ENCODE measurements at regions not wholly inside any gene's neighbourhood (a gene's known extent, or its start where the extent isn't known, plus 50 kb on each side); places are given as distances from the start of the nearest gene placed in this dataset.

DNA sequence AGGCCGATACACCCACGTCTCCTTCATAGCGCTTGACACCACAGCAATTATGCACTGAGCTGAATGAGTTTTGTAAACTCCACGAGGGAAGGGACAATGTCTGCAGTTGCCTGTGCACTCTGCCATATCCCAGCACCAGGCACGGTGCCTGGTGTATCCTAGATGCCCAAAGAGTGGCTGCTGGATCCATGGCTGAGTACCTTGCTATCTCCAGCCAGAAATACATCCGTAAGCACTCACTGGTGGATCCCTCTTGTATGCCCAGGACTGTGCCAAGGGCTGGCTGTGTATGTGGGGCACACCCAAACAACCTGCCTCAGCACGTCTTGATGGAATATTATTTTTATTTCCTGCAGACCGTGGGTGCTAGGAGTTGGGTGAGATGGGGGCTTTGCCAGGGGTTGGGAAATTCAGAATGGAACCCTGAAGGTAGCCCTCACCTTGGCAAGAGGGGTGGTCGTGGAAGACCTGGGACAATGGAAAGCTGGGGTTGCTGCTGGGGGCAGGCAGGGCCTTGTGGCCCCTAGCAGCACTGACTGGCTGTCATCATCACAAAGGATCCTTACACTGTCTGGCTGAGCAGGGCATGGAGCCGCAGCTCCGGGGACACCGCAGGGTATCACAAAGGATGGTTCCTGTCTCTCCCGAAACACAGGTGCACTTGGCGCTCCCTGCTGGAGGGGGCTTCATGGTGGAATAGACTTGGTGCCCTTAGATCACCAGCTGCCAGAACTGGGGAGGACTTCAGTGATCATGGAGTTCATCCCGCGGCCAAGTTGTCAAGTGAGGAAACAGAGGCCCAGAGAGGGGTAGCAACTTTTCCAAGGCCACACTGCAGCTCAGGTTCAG, 131.3 kb downstream of the URI1 start:
- TF ChIP-seq, protein P1, sequence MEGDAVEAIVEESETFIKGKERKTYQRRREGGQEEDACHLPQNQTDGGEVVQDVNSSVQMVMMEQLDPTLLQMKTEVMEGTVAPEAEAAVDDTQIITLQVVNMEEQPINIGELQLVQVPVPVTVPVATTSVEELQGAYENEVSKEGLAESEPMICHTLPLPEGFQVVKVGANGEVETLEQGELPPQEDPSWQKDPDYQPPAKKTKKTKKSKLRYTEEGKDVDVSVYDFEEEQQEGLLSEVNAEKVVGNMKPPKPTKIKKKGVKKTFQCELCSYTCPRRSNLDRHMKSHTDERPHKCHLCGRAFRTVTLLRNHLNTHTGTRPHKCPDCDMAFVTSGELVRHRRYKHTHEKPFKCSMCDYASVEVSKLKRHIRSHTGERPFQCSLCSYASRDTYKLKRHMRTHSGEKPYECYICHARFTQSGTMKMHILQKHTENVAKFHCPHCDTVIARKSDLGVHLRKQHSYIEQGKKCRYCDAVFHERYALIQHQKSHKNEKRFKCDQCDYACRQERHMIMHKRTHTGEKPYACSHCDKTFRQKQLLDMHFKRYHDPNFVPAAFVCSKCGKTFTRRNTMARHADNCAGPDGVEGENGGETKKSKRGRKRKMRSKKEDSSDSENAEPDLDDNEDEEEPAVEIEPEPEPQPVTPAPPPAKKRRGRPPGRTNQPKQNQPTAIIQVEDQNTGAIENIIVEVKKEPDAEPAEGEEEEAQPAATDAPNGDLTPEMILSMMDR (IDR thresholded peaks at IDR 0.05; ENCODE audit: low read depth, low read length, poor library complexity, severe bottlenecking) = no peak
- no peak for TF ChIP-seq EZH2phosphoT487 (IDR thresholded peaks at IDR 0.05; ENCODE audit: borderline replicate concordance, low read length)

All from DOHH2 (cell line).